Esophagus muscularis mucosa (tissue), 4 donors: ENCODE measurements at regions not wholly inside any gene's neighbourhood (a gene's known extent, or its start where the extent isn't known, plus 50 kb on each side); places are given as distances from the start of the nearest gene placed in this dataset.

Experiments used
- DNase-seq: peaks from one replicate; pipeline ENCODE4 v3.0.0-alpha.2; 2017; ENCODE audit errors: extremely low spot score
- H3K27ac ChIP-seq, 4 donors: fragments of 200-600 bp; sonication (generic); replicated peaks in 1 of 4; 1 replicate in 3 of 4; 2 replicates in 1 of 4; pipeline ENCODE4 v1.5.1; 2016 to 2019; ENCODE audit warnings: mild to moderate bottlenecking in 1 of 4
- H3K27me3 ChIP-seq, 4 donors: fragments of 200-600 bp; sonication (generic); one replicate each; pipeline versions ENCODE4 v1.5.1 to v1.6.0; 2016 to 2019
- H3K36me3 ChIP-seq, 4 donors: fragments of 200-600 bp; sonication (generic); one replicate each; pipeline ENCODE4 v1.5.1; 2016 to 2019
- H3K4me1 ChIP-seq, 4 donors: fragments of 200-600 bp; sonication (generic); one replicate each; pipeline ENCODE4 v1.5.1; 2016 to 2019
- H3K4me3 ChIP-seq, 4 donors: fragments of 200-600 bp; sonication (generic); 1 replicate in 2 of 4; 2 replicates in 2 of 4; pipeline ENCODE4 v1.5.1; 2016 to 2019; ENCODE audit warnings: mild to moderate bottlenecking in 4 of 4, moderate library complexity in 1 of 4
- H3K9me3 ChIP-seq, 4 donors: fragments of 200-600 bp; sonication (generic); 1 replicate in 3 of 4; 2 replicates in 1 of 4; pipeline ENCODE4 v1.5.1; 2016 to 2019
- CTCF ChIP-seq, 3 experiments: fragments of 200-600 bp in 2 of 3; fragments of 450-650 bp in 1 of 3; sonication (generic) in 2 of 3; IDR thresholded peaks; one replicate each; pipeline ENCODE4 v1.5.1; 2017 to 2019; ENCODE audit warnings: antibody characterized with exemption in 3 of 3, mild to moderate bottlenecking in 2 of 3, moderate library complexity in 1 of 3
- EP300 ChIP-seq: sonication (generic); formaldehyde crosslinking; IDR thresholded peaks from one replicate; pipeline ENCODE4 v1.6.1; 2017; ENCODE audit warnings: antibody characterized with exemption
- POLR2A ChIP-seq: fragments of 450-650 bp; IDR thresholded peaks from one replicate; pipeline ENCODE4 v1.6.1; 2017; ENCODE audit warnings: antibody characterized with exemption, moderate library complexity, mild to moderate bottlenecking, low read depth
- POLR2AphosphoS5 ChIP-seq, 2 donors: sonication (generic); formaldehyde crosslinking; IDR thresholded peaks; one replicate each; pipeline ENCODE4 v1.6.1; 2017; ENCODE audit warnings: antibody characterized with exemption in 2 of 2
- WGBS: methylation state at CpG from one replicate; pipeline ENCODE4 v1.1.5; 2018; 5-methylcytosine and 5-hydroxymethylcytosine counted together
- intact Hi-C: fragments of 100-400 bp; cut with DNase I; formaldehyde crosslinking; loops from one replicate; pipeline ENCODE4 v1.15.1; 2023

GRCh38 chr3:99545941-99546580, 92.3 kb upstream of the COL8A1 start:
- peaks cover 10 to 30% (median 19%) of the 10 kb centered on the region in 4 donors for H3K4me1 ChIP-seq
- no peaks in the 10 kb centered on the region for H3K27me3 ChIP-seq
- H3K9me3 ChIP-seq: no peaks in the 10 kb centered on the region
- H3K4me3 ChIP-seq: peak overlapping the region in 1 of 4 donors; percentile 15
- intact Hi-C loops: no loop called here
- no peaks in the 10 kb centered on the region for H3K36me3 ChIP-seq
- H3K27ac ChIP-seq: peak overlapping the region in 3 of 4 donors; percentile 21 to 42 (median 38)
- WGBS: 29% methylated on average over 3 of the region's 3 CpGs
- TF ChIP-seq EP300: no peak
- TF ChIP-seq POLR2A: no peak
- no peak for TF ChIP-seq POLR2AphosphoS5 (IDR thresholded peaks at IDR 0.05)
- no peak for TF ChIP-seq CTCF (IDR thresholded peaks at IDR 0.05)
- DNase-seq: no peak

GRCh38 chr3:99544786-99545281, 93.6 kb upstream of the COL8A1 start:
- 56% methylated on average over 4 of the region's 4 CpGs for WGBS
- peak overlapping the region in 3 of 4 donors; percentile 21 to 42 (median 38) for H3K27ac ChIP-seq

GRCh38 chr3:99543796-99544195, 94.6 kb upstream of the COL8A1 start:
- H3K27me3 ChIP-seq: no peaks in the 10 kb centered on the region
- TF ChIP-seq EP300 (no peak), POLR2AphosphoS5 (IDR thresholded peaks at IDR 0.05) (no peak), POLR2A (no peak), CTCF (IDR thresholded peaks at IDR 0.05) (no peak)
- H3K9me3 ChIP-seq: no peaks in the 10 kb centered on the region
- intact Hi-C loops: no loop called here
- no peaks in the 10 kb centered on the region for H3K36me3 ChIP-seq
- WGBS: 0% methylated on average over 1 of the region's 1 CpG
- no peak overlapping the region for H3K27ac ChIP-seq
- no peak overlapping the region for H3K4me3 ChIP-seq
- no peak for DNase-seq
- peaks cover 1 to 19% (median 10%) of the 10 kb centered on the region in 4 donors for H3K4me1 ChIP-seq

More at GRCh38 chr3:99544786-99545281, 93.6 kb upstream of the COL8A1 start:
- intact Hi-C loops: no loop called here
- Histone ChIP-seq H3K4me1 (peaks cover 10 to 26% (median 15%) of the 10 kb centered on the region in 4 donors), H3K9me3 (no peaks in the 10 kb centered on the region), H3K36me3 (no peaks in the 10 kb centered on the region), H3K4me3 (no peak overlapping the region), H3K27me3 (no peaks in the 10 kb centered on the region)
- TF ChIP-seq POLR2A: no peak
- peak in 1 of 2 donors; percentile 36 for TF ChIP-seq POLR2AphosphoS5 (IDR thresholded peaks at IDR 0.05)
- no peak for TF ChIP-seq CTCF (IDR thresholded peaks at IDR 0.05)
- DNase-seq: no peak

GRCh38 chr3:99542767-99543518, 95.5 kb upstream of the COL8A1 start:
- Histone ChIP-seq H3K36me3 (no peaks in the 10 kb centered on the region), H3K9me3 (no peaks in the 10 kb centered on the region), H3K4me1 (peaks cover 0 to 19% (median 5%) of the 10 kb centered on the region in 4 donors), H3K4me3 (no peak overlapping the region), H3K27ac (no peak overlapping the region), H3K27me3 (no peaks in the 10 kb centered on the region)
- no peak for TF ChIP-seq CTCF (IDR thresholded peaks at IDR 0.05)
- TF ChIP-seq POLR2A: no peak
- no peak for TF ChIP-seq POLR2AphosphoS5 (IDR thresholded peaks at IDR 0.05)
- no peak for TF ChIP-seq EP300
- DNase-seq: no peak
- 73% methylated on average over 4 of the region's 4 CpGs for WGBS
- intact Hi-C loops: no loop called here
